Effector memory CD8-positive, alpha-beta T cell (primary cell): ENCODE measurements at regions not wholly inside any gene's neighbourhood (a gene's known extent, or its start where the extent isn't known, plus 50 kb on each side); places are given as distances from the start of the nearest gene placed in this dataset.

Source experiments
- ATAC-seq: fragments of 150-1000 bp; cut with Tn5 transposase; replicated peaks from 2 replicates; pipeline ENCODE4 v1.10.0; 2021; ENCODE audit warnings: mild to moderate bottlenecking, moderate library complexity
- DNase-seq, 3 experiments: peaks; one replicate each; pipeline ENCODE4 v3.0.0; 2021
- H3K27ac Mint-ChIP-seq, 2 donors: one replicate each; pipeline ENCODE4 v1.8.0; 2022; ENCODE audit warnings: mild to moderate bottlenecking in 2 of 2, mixed read lengths in 2 of 2, moderate library complexity in 2 of 2
- H3K27me3 Mint-ChIP-seq, 2 donors: one replicate each; pipeline ENCODE4 v1.8.0; 2022; ENCODE audit warnings: mixed read lengths in 2 of 2
- H3K36me3 Mint-ChIP-seq: one replicate; pipeline ENCODE4 v1.8.0; 2022; ENCODE audit warnings: mild to moderate bottlenecking, moderate library complexity, mixed read lengths; ENCODE audit not compliant: insufficient read depth
- H3K4me1 Mint-ChIP-seq, 2 donors: one replicate each; pipeline ENCODE4 v1.8.0; 2022; ENCODE audit warnings: low read depth in 2 of 2, mixed read lengths in 2 of 2
- H3K4me3 Mint-ChIP-seq, 2 donors: one replicate each; pipeline ENCODE4 v1.8.0; 2022; ENCODE audit warnings: mild to moderate bottlenecking in 2 of 2, mixed read lengths in 2 of 2, moderate library complexity in 2 of 2
- H3K9me3 Mint-ChIP-seq, 2 donors: one replicate each; pipeline ENCODE4 v1.8.0; 2022; ENCODE audit warnings: mixed read lengths in 2 of 2

- peaks cover 0 to 3% of the 10 kb centered on the region in 2 donors for H3K9me3 Mint-ChIP-seq
- no peaks in the 10 kb centered on the region for H3K4me1 Mint-ChIP-seq
- H3K4me3 Mint-ChIP-seq: no peak overlapping the region
- H3K27me3 Mint-ChIP-seq: peaks cover 19 to 36% of the 10 kb centered on the region in 2 donors
- H3K27ac Mint-ChIP-seq: no peak overlapping the region
- ATAC-seq (no peak), DNase-seq (no peak)
- no peaks in the 10 kb centered on the region for H3K36me3 Mint-ChIP-seq
Measured at GRCh38 chr7:21063106-21063505, 276.4 kb upstream of the SP8 start.

- H3K27me3 Mint-ChIP-seq: peaks cover 12 to 21% of the 10 kb centered on the region in 2 donors
- H3K36me3 Mint-ChIP-seq: no peaks in the 10 kb centered on the region
- DNase-seq (no peak), ATAC-seq (no peak)
- H3K4me3 Mint-ChIP-seq: no peak overlapping the region
- no peaks in the 10 kb centered on the region for H3K4me1 Mint-ChIP-seq
- H3K27ac Mint-ChIP-seq: no peak overlapping the region
- H3K9me3 Mint-ChIP-seq: peaks cover 0 to under 1% of the 10 kb centered on the region in 2 donors
Measured at GRCh38 chr7:21064698-21065648, 278.3 kb upstream of the SP8 start.

- Mint-ChIP-seq H3K27ac (no peak overlapping the region), H3K27me3 (peaks cover 10 to 17% of the 10 kb centered on the region in 2 donors), H3K4me3 (no peak overlapping the region), H3K4me1 (no peaks in the 10 kb centered on the region), H3K9me3 (no peaks in the 10 kb centered on the region), H3K36me3 (no peaks in the 10 kb centered on the region)
- no peak for ATAC-seq
- no peak for DNase-seq
Measured at GRCh38 chr7:21066221-21066620, 279.5 kb upstream of the SP8 start.

- Mint-ChIP-seq H3K9me3 (no peaks in the 10 kb centered on the region), H3K4me3 (no peak overlapping the region), H3K27ac (no peak overlapping the region), H3K36me3 (no peaks in the 10 kb centered on the region), H3K4me1 (no peaks in the 10 kb centered on the region), H3K27me3 (peaks cover 10 to 17% of the 10 kb centered on the region in 2 donors)
- DNase-seq (no peak), ATAC-seq (no peak)
Measured at GRCh38 chr7:21067216-21067615, 280.5 kb upstream of the SP8 start.

GRCh38 chr7:21070571-21071090, 283.9 kb upstream of the SP8 start:
- H3K9me3 Mint-ChIP-seq: no peaks in the 10 kb centered on the region
- H3K4me3 Mint-ChIP-seq: no peak overlapping the region

GRCh38 chr7:21071561-21072501, 285.1 kb upstream of the SP8 start:
- no peak for DNase-seq
- Mint-ChIP-seq H3K4me1 (no peaks in the 10 kb centered on the region), H3K27ac (peak overlapping the region in 1 of 2 donors; percentile 10), H3K36me3 (no peaks in the 10 kb centered on the region), H3K27me3 (peaks cover 5 to 8% of the 10 kb centered on the region in 2 donors), H3K4me3 (no peak overlapping the region), H3K9me3 (no peaks in the 10 kb centered on the region)
- no peak for ATAC-seq

More at GRCh38 chr7:21070571-21071090, 283.9 kb upstream of the SP8 start:
- Mint-ChIP-seq H3K36me3 (no peaks in the 10 kb centered on the region), H3K27ac (no peak overlapping the region), H3K27me3 (peaks cover 5 to 9% of the 10 kb centered on the region in 2 donors), H3K4me1 (no peaks in the 10 kb centered on the region)
- no peak for DNase-seq
- ATAC-seq: no peak

- no peaks in the 10 kb centered on the region for H3K36me3 Mint-ChIP-seq
- DNase-seq: no peak
- no peak overlapping the region for H3K27ac Mint-ChIP-seq
- peaks cover 0 to 15% of the 10 kb centered on the region in 2 donors for H3K27me3 Mint-ChIP-seq
- H3K4me1 Mint-ChIP-seq: no peaks in the 10 kb centered on the region
- H3K9me3 Mint-ChIP-seq: no peaks in the 10 kb centered on the region
- ATAC-seq: no peak
- no peak overlapping the region for H3K4me3 Mint-ChIP-seq
Measured at GRCh38 chr7:21076054-21076453, 289.4 kb upstream of the SP8 start.

GRCh38 chr7:21076574-21076973, 289.9 kb upstream of the SP8 start:
- Mint-ChIP-seq H3K36me3 (no peaks in the 10 kb centered on the region), H3K4me1 (no peaks in the 10 kb centered on the region), H3K27ac (no peak overlapping the region), H3K4me3 (no peak overlapping the region), H3K9me3 (no peaks in the 10 kb centered on the region), H3K27me3 (peaks cover 0 to 15% of the 10 kb centered on the region in 2 donors)
- DNase-seq: no peak
- no peak for ATAC-seq

GRCh38 chr7:21077602-21078001, 290.9 kb upstream of the SP8 start:
- ATAC-seq: no peak
- Mint-ChIP-seq H3K27ac (no peak overlapping the region), H3K27me3 (peaks cover 0 to 15% of the 10 kb centered on the region in 2 donors), H3K9me3 (no peaks in the 10 kb centered on the region), H3K4me3 (no peak overlapping the region), H3K4me1 (no peaks in the 10 kb centered on the region), H3K36me3 (no peaks in the 10 kb centered on the region)
- DNase-seq: no peak

- DNase-seq: no peak
- Mint-ChIP-seq H3K27ac (no peak overlapping the region), H3K36me3 (no peaks in the 10 kb centered on the region), H3K4me3 (no peak overlapping the region), H3K4me1 (no peaks in the 10 kb centered on the region), H3K9me3 (no peaks in the 10 kb centered on the region), H3K27me3 (peaks cover 5 to 15% of the 10 kb centered on the region in 2 donors)
- ATAC-seq: no peak
Measured at GRCh38 chr7:21084286-21084685, 297.6 kb upstream of the SP8 start.

- ATAC-seq (no peak), DNase-seq (no peak)
- Mint-ChIP-seq H3K9me3 (no peaks in the 10 kb centered on the region), H3K27ac (no peak overlapping the region), H3K4me1 (no peaks in the 10 kb centered on the region), H3K4me3 (no peak overlapping the region), H3K27me3 (peaks cover 4 to 7% of the 10 kb centered on the region in 2 donors), H3K36me3 (no peaks in the 10 kb centered on the region)
Measured at GRCh38 chr7:21086688-21087087, 300.0 kb upstream of the SP8 start.

- Mint-ChIP-seq H3K4me3 (no peak overlapping the region), H3K9me3 (no peaks in the 10 kb centered on the region)
- DNase-seq: no peak
Measured at GRCh38 chr7:21089653-21090052, 303.0 kb upstream of the SP8 start.

More at GRCh38 chr7:21089653-21090052, 303.0 kb upstream of the SP8 start:
- no peak overlapping the region for H3K27ac Mint-ChIP-seq
- peaks cover 6 to 15% of the 10 kb centered on the region in 2 donors for H3K27me3 Mint-ChIP-seq
- H3K4me1 Mint-ChIP-seq: no peaks in the 10 kb centered on the region
- ATAC-seq: no peak
- H3K36me3 Mint-ChIP-seq: no peaks in the 10 kb centered on the region
